ENCODE measurements at regions not wholly inside any gene's neighbourhood (a gene's known extent, or its start where the extent isn't known, plus 50 kb on each side); places are given as distances from the start of the nearest gene placed in this dataset.

DNA sequence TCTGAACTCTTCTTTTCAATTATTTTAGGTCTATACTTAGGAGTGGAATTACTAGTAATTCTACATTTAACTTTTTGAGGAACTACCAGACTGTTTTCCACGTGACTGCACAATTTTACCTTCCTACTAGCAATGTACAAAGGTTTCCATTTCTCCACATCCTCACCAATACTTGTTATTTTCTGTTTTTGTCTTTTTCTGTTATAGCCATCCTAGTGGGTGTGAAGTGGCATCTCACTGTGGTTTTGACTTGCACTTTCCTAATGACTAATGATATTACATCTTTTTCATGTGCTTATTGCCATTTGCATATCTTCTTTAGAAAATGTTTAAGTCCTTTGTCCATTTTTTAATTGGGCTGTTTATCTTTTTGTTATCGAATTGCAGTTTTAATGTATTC lies 136.9 kb upstream of the EGFLAM start:
- TF ChIP-seq, protein P1, sequence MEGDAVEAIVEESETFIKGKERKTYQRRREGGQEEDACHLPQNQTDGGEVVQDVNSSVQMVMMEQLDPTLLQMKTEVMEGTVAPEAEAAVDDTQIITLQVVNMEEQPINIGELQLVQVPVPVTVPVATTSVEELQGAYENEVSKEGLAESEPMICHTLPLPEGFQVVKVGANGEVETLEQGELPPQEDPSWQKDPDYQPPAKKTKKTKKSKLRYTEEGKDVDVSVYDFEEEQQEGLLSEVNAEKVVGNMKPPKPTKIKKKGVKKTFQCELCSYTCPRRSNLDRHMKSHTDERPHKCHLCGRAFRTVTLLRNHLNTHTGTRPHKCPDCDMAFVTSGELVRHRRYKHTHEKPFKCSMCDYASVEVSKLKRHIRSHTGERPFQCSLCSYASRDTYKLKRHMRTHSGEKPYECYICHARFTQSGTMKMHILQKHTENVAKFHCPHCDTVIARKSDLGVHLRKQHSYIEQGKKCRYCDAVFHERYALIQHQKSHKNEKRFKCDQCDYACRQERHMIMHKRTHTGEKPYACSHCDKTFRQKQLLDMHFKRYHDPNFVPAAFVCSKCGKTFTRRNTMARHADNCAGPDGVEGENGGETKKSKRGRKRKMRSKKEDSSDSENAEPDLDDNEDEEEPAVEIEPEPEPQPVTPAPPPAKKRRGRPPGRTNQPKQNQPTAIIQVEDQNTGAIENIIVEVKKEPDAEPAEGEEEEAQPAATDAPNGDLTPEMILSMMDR (IDR thresholded peaks at IDR 0.05 in 4 of 5, conservative IDR thresholded peaks at IDR 0.05 in 1 of 5), result no peak
- no peak for TF ChIP-seq POLR2A (IDR thresholded peaks at IDR 0.05)

Measured in gastrocnemius medialis (tissue), 4 donors.